Globus pallidus (tissue), 1 donor: ENCODE measurements at regions not wholly inside any gene's neighbourhood (a gene's known extent, or its start where the extent isn't known, plus 50 kb on each side); places are given as distances from the start of the nearest gene placed in this dataset.
A peak's percentile ranks its signal among the peaks of the same experiment; 100 is the strongest.

Experiments used
- DNase-seq: peaks from one replicate; pipeline ENCODE4 v3.0.0-alpha.2; 2015; ENCODE audit warnings: low spot score

DNA sequence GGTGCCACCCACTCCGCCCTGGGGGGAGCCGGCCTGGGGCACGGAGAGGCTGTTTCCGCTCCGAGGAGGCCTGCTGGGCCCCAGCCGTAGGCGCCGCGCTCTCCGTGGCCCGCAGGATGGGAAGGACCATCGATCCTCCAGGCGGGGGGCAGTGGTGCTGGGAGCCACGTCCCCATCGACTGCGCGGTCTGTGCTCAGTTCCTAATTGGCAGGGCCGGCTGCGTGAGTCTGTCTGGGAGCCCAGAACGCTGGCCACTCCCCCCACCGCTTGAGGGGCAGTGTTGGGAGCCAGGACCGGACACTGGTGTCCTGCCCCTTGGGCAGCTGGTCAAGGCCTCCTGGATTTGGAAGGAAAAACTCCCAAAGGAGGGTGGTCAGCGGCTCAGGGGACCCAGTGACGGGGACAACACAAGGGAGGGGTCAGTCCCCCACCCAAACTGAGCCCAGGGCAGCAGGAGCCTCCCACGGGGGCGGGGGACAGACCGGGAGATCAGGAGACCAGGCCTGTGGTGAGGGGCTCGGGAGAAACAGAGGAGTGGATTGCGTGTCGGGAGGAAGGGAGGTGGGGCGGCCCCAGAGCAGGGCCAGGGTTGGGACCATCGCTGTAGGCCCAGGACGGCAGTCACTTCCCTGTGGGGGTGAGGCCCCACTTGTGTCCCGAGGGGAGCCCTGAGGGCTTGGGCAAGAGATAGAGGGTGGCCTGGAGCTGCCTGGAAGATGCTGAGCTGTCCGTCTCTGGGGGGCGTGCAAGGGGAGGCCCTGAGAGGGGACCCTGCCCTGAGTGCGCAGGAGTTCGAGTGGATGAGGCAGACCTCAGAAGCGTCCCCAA, 89.0 kb downstream of the UNCX start:
- no peak for DNase-seq

DNA sequence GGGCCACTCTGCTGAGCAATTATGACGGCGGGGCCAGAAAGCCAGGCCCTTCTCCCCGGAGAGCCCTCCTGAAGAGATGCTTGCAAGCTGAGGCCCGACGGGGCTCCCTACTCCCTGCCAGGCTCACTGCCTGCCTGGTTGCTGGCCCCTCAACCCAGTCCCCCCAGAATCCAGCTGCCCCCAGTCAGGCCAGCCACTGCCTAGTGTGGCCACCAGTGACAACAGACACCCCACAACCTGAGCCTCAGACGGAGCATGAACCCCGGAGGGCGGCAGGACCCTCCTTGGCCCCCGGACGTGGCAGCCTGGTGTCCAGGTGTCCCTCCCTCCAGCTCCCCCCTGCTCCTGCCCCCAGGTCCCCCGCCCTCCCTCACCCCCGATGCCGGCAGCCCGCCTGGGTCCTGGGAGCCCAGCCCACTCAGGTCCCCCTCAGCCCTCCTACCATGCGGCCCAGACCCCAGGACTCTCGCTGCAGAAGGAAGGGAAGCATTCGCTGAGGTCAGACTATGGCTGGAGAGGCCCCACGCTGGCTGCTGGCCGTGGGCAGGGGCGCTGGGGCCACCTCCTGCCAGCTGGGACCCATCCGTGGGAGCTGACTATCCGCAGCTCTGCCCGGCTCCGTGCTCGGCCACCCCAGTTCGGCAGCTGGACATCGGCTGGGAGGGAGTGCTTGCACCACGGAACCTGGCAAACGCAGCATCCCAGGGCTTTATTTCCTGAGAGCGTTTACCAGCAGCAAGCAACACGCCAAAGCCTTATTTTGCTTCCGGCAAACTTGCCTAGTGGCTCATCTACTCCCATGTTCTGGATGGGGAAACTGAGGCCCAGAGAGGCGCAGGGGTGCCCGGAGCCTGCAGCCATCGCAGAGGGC, 89.8 kb downstream of the UNCX start:
- DNase-seq = no peak

DNA sequence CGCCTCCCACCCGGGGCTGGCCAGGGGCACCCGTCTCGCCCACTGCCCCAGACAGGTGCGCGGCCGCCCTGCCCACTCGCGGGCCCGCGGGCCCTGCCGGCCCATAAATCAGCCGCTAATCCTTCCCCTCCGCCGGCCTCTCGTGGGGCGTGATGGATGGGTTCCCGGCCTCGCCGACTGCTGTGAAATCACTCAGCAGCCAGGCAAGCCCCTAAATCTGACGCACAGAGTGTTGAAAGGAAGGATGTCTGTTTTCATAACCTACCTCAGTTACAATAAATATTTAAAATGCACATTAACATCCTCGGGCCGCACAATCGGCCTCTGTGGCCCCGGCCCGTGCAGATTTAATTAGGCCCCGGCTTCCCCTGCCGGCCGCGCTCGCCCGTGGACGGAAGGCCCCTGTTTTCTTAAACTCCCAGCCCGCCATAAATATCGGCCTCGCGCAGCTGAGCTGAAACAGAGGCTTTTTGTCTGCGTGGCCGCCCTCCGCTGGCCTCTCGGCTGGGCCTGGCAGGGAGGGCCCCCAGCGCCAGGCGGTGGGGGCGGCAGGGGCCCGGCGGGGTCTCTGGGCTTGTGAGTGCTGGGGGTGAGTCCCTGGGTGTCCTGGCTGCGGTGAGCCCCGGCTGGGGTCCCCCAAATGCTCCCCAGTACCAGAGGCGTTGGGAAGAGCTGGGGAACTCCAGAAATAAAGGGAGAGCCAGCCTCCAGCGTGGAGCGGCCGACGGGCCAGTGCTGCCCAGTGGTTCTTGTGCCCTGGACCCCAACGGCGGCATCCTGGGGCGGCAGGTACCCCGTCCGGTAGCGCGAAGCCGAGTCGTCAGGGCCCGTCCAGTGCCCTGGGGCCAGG, 90.7 kb downstream of the UNCX start:
- DNase-seq = peak; percentile 61

DNA sequence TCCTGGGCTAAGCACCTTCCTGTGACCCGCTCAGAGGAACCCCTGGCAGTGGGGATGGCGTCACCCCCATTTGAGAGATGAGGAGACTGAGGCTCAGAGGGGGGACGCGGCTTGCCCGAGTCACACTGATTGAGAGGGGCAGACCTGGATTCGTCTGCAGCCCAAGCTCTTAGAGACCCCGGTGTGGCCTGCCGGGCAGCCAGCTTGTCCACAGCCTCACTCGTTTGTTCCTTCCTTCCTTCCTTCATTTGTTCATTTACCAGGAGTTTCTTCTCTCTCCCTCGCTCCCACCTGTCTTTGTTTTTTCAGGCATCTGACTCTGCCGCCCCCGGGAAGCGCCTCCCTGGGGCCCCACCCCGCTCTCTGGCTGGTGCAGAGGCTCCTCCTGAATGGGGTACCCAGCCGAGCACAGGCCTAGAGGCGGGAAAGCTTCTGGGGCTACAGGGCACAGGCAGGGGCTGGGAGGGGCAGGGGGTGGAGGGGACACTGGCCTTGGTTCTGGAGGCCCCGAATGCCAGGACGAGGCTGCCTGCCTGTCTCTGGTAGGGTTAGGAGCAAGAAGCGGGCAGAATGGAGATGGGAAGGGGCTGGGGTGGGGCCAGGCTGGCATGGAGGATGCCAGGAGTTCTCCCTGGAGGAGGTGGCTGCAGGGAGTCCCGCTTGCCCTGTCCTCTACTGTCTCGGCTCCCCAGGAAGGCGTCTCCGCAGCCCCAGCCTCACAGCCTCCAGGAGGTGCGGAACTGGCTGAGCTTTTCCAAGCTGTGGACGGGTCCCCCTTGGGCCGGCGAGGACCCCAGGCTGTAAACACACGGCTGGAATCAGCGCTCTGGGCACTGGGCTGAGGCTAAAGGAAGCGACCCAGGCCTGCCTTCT, 91.6 kb downstream of the UNCX start:
- no peak for DNase-seq

DNA sequence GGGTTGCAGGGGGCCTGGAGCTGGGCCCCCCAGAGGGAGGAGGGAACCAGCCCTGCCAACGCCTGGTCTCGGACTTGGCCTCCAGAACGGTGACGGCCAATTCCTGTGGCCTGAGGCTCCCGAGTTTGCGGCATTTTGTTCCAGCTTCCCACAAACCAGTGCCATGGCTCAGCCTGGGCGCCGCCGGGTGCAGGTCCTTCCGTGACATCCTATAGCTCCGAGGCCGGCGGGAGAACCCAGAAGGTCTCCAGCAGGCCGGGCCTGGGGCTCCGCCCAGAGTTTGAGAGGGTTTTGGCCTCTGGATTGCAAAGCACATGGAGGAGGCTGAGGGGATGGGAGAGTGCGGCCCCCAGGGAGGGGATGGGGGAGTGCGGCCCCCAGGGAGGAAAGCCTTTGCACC, 92.6 kb downstream of the UNCX start:
- no peak for DNase-seq

DNA sequence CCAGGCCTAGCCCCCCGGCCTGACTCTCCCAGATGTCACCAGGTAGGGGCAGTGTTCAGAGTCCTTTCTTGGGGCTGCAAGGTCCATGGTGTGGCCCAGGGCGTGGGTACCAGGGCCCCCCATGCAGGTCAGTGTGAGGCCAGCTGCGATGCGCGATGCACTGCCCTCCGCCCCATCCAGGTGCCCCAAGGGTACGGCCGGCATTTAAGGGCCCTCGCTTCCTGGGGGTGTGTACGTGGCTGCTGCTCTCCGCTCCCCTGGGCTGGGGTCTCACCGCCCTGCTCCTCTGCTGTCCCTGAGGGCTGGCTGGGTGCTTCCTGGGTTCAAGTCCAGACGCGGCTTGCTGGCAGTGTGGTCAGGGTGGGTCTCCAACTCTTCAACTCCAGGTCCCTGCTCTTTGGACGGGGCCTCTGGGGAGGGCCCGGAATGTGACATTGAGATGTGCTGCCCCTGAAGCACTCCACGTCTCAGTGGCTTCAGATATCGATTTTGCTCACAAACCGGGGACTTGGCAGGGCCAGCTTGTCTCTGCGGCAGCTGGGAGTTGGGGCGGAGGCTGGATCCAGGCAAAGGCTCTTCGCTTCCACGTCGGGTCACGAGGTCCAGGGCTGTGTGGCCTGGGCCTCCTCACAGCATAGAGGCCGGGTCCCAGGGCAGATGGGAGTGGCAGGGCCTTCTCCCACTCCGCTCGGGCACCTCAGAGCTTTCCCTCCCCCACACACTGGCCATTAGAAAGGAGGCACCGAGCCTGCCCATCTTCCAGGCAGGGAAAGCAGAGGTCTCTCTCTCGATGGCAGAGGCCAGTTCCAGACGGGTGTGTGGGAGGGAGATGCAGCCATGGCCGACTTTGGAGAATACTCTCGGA, 93.2 kb downstream of the UNCX start:
- DNase-seq = no peak

DNA sequence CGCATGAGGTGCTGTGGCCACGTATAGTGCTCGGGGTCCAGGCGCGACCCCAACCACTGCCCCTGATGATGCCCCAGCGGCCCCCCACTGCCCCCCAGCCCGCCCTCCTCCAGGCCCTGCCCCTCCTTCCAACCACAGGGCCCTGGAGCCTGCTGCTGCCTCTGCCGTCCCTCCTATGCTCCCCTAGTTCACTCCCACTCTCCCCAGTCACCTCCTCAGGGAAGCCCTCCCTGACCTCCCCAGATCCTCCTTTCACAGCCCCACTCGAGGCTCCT, 93.8 kb downstream of the UNCX start:
- no peak for DNase-seq

DNA sequence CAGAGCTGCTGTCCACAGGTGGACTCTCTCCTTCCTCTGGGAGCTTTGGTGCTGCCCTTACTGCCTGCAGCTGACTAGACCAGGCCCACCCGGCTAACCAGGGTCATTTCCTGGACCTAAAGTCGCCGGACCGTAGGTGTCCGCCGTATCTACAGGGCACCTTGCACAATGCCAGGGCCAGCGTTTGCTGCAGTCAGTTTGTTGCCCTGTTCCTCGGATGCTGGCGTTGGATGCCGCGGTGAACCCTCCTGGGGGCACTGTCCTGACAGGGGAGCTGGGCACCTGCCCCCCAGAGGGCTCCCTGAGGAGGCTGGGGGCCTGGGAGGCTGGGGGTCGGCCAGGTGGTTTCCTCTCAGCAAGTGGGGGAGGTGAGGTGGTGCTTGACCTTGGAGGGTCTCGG, 96.6 kb downstream of the UNCX start:
- DNase-seq = no peak

DNA sequence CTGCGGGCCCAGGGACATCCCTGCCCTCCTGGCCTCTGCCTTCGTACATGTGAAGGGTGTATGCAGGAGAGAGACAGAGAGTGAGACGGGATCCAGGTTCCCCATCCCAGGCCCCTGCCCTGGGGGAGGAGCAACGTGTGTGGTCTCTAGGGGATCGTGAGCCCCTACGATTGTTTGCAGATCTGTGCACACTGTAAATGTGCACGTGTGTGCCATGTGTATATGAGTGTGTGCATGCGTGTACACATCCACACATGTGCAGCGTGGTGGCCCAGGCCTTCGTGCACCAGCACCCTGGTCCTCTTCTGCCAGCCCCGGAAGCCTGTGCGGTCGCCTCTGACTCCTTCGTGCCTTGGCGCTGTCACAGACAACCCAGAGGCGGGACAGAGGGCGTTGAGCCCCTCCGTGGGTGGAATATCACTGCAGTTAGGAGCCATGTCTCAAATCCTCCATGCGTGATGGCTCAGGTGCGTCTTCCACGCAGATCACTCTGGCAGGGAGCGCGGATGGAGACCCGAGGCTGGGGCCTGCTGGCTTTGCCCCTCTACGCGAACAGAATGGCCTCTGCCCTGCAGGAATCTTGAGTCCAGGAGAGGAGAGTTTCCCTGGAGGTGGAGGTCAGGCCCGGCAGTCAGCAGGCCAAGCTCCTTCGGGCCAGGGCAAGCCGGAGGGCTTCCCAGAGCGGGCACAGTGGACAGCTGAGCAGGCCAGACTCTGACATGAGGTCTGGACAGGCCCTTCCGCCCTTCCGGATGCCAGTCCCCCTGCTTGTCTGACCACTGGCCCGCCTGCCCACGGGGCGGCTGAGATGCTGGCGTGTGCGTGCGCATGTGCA, 97.5 kb downstream of the UNCX start:
- no peak for DNase-seq

DNA sequence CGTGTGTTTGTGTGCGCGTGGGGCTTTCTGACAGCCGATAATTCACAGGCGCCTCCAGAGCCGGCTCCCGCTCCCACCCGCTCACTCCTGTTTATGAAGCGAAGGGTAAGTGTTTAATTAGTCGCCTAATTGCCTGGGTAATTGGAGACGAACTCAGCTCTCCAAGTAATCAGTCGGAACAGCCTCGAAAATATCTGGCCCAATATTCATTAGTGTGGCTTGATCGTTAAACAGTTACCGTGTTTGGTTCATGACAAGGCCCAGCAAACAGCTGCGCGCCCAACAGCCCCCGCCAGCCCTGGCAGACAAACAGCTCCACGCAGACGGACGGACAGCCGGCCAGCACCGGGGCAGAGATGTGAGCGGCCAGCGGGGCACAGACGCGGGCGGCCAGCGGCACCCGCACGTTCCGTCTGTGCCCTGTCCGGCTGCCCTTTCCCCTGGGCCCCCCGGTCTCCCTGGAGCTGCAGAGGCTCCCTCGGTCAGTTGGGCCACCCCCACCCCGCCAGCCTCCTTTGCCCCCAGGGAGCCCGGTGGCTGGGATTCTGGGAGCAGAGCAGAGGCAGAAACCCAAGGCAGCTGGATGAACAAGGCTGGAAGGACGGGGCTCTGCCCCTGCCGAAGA, 98.2 kb downstream of the UNCX start:
- DNase-seq = no peak

DNA sequence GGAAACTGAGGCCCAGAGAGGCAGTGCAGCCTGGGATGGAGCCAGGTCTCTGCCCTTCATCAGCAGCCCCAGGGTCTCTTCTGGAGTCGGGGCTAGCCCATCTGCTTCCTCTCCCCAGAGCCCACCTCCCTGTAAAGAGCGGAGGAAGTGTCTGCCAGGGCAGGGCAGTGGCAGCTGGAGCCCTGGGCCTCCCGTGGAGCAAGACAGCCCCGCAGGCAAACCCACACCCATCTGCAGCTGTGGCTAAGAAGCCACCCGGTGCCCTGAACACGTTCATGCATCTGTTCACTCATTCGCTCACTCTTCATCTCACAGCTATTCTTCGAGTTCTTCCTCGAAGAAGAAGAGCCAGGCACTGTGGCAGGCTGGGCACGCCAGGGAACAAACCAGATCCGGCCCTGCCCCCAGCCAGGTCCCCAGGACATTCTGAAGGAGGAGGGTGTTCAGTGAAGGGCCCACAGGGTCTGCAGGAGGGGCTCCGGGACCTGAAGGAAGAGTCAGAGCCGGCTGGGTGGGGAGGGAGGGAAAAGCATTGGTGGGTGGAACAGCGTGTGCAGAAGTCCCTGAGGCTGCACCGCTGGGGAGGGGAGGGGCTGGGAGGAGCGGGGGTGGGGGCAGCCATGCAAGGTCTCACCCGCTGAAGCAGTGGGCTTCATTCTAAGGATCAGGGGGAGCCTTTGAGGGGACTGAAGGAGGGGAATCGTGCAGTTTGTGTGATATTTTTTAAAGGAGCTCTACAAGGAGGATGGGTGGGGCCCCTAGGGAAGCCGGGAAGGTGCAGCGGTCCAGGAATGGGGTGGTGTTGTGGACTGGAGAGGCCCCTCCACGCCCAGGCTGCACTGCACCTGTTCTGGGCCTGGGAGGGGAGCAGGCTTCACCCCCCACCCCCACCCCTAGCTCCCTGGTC, 99.1 kb downstream of the UNCX start:
- DNase-seq = no peak

DNA sequence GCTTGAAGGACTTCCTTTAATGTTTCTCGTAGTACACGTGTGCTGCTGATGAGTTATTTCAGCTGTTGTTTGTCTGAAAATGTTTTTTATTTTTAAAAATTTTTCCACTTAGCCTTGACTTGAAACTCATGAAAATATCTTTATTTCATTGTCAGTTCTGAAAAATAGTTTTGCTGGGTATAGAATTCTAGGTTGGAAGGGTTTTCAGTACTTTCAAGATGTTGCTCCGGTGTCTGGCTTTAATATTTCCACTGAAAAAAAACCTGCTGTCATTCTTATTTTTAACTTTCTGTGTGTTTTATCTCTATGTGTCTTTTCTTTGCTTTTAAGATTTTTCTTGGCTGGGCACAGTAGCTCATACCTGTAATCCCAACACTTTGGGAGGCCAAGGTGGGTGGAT, 103.8 kb downstream of the UNCX start:
- DNase-seq = no peak

DNA sequence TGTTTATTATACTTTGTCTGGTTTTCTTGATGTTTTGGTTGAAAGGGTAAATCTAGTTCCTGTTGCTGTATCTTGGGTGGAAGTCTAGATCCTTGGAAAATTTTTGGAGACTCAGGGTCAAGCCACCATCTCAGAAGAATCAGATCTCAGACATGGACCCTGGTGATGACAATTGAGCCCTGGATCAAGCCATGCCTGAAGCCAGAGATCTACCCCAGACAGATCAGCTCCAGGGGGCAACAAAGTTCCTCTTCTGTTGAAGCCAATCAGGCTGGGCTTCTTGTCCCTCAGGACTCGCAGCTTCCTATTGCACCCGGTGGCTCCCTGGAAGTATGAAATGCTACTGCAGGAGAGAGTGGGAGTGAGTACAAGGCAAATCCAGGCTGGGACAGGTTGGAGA, 106.9 kb downstream of the UNCX start:
- DNase-seq = no peak

DNA sequence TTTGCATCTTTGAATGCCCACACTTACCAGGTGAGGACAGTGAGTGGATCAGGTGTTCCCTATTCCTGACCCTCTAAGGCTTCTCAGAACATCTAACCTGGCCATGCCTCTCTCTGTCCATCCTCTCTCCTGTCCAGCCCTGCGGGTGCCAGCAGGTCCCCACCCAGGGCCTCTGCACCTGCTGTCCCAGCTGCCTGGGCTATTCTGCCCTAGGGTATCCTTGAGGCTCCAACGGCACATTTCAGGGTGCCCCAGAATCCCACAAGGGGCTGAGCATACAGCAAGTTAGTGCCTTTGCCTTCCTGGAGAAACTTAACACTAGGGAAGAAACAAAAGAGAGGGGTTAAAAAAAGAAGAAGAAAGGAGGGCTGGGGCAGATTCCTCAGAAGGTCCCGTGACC, 107.4 kb downstream of the UNCX start:
- DNase-seq = no peak

DNA sequence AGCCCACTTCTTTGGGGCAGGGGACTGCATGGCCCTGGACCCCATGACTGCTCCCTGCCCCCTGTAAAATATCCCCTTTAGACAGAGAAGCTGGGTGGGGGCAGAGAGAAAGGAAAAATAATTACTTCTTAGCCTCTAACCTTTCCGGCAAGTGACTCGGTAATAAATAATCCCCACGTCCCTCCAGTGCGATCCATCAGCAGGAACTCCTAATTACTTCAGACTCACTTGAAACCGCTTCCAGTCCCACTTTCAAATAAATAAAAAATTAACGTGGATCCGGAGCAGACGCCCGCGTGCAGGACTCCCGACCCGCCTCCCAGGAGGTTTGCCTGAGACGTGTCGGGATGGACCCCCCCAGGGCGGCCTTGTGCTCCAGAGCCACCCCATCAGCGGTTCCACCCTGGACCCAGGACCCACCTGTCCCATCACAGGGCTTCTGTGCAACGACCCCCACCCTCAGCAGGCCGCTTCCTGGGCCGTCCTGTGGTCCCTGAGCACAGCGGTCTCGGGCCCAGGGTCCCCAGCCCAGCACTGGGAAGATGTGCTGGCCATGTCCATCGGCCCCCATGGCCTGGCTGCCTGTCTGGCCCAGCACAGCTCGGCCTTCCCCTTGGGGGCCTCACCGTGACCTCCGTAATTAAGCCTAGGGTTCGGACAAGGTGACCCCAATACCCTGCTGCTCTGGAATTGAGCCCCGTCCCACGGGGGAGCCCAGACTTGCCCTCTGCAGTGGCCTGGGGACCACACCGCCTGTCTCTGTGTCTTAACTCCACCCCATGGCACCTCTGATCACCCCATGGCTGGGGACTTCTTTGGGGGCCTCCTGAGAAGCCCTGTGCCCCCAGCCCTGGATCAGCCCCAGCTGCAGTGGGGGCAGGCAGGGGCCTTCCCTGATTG, 108.0 kb downstream of the UNCX start:
- DNase-seq = no peak

DNA sequence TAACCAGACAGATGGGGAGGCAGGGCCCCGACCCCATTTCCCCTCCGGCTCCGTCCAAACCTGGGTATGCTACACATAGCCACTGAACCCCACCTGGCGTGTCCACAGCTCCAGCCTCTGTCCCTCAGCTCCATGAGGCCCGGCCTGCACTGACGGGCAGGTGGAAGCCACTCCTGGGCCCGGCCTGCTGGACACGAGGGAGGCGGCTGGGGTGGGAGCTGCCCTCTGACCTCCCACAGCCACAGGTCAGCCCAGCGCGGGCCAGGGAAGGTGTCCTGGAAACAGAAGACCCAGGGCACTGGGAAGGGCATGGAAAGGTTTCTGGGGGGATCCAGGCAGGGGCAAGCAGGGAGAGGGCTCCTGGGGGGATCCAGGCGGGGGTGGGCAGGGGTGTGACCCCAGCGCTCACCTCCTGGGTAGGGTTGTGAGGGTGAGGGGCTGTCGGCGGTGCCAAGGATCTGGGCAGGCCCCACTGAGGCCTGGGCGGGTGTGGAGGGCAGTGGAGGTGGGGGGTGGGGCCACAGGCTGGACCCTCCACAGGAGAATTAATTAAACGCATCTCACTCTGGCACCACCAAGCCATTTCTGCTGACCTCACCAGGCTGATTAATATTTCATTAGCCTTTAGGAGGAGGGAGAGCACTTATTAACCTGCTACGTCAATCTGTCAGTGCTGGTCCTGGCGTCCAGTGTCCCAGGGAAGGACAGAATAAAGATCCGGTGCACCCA, 108.9 kb downstream of the UNCX start:
- no peak for DNase-seq
